HUES6 (cell line): ENCODE measurements at regions not wholly inside any gene's neighbourhood (a gene's known extent, or its start where the extent isn't known, plus 50 kb on each side); places are given as distances from the start of the nearest gene placed in this dataset.
"Not testable (repeated sequence)": the region's sequence is repeated elsewhere in the genome, so short reads cannot be mapped to it uniquely, and the experiment has no call there.

Experiments
- H3K27ac ChIP-seq: 2 replicates; pipeline ENCODE4 v1.7.0; 2013; ENCODE audit warnings: low read depth, mild to moderate bottlenecking, low read length, inconsistent platforms
- H3K27me3 ChIP-seq: 2 replicates; pipeline ENCODE4 v1.6.1; 2013; ENCODE audit warnings: low read length; ENCODE audit not compliant: control insufficient read depth, insufficient read depth
- H3K36me3 ChIP-seq: 2 replicates; pipeline ENCODE4 v1.6.1; 2013; ENCODE audit warnings: low read length; ENCODE audit not compliant: control insufficient read depth, insufficient read depth
- H3K4me1 ChIP-seq: 2 replicates; pipeline ENCODE4 v1.6.1; 2013; ENCODE audit warnings: low read length; ENCODE audit not compliant: control insufficient read depth, insufficient read depth
- H3K4me3 ChIP-seq: 2 replicates; pipeline ENCODE4 v1.5.1; 2013; ENCODE audit warnings: low read depth, low read length
- H3K9ac ChIP-seq: one replicate; pipeline ENCODE4 v1.6.1; 2013; ENCODE audit warnings: mild to moderate bottlenecking, low read length
- H3K9me3 ChIP-seq: 2 replicates; pipeline ENCODE4 v1.6.1; 2013; ENCODE audit warnings: low read depth, low read length; ENCODE audit not compliant: control insufficient read depth, insufficient read depth

- Histone ChIP-seq H3K4me1 (no peaks in the 10 kb centered on the region; the same call in 1 of the 2 replicates), H3K36me3 (peaks cover 7% of the 10 kb centered on the region; the same call in 1 of the 2 replicates), H3K4me3 (no peak overlapping the region), H3K9ac (no peak overlapping the region), H3K27me3 (no peaks in the 10 kb centered on the region), H3K9me3 (no peaks in the 10 kb centered on the region), H3K27ac (no peak overlapping the region)
Observed at GRCh38 chr6:144561455-144562043, 276.4 kb downstream of the UTRN start.

GRCh38 chr6:144564202-144564601, 279.1 kb downstream of the UTRN start:
- H3K36me3 ChIP-seq = no peaks in the 10 kb centered on the region
- H3K4me3 ChIP-seq = no peak overlapping the region
- H3K9ac ChIP-seq = no peak overlapping the region
- H3K9me3 ChIP-seq = no peaks in the 10 kb centered on the region
- no peaks in the 10 kb centered on the region; the same call in 1 of the 2 replicates for H3K4me1 ChIP-seq
- H3K27me3 ChIP-seq = no peaks in the 10 kb centered on the region
- H3K27ac ChIP-seq = no peak overlapping the region

DNA sequence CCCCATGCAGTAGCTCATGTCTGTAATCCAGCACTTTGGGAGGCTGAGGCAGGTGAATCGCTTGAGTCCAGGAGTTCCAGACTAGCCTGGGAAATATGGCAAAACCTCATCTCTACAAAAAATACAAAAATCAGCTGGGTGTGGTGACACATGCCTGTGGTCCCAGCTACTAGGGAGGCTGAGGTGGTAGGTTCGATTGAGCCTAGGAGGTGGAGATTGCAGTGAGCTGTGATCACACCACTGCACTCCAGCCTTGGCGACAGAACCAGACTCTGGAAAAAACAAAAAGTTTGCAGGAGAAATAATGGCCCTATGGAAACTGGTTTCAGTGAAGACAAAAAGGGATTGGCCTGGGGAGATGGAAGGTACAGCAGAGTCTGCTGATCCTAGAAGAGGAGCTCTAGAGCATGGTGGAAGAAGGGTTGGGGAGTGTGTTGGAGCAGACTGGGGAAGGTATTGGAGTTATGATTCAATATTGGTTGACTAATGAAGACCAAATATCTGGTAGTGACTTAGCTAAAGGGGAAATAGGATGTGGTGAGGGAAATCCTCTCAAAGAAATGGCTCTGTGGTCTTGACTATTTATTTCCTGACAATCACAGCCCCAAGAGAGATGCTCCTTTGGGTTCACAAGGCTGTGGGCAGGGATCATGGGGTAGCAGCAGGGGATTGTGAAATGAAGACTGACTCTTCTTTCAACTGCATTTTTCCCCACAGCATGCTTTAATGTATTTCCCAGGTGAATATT, 281.9 kb downstream of the UTRN start:
- no peaks in the 10 kb centered on the region for H3K4me1 ChIP-seq
- H3K27me3 ChIP-seq = no peaks in the 10 kb centered on the region
- no peak overlapping the region for H3K27ac ChIP-seq
- H3K9ac ChIP-seq = no peak overlapping the region
- no peaks in the 10 kb centered on the region for H3K9me3 ChIP-seq
- H3K36me3 ChIP-seq = no peaks in the 10 kb centered on the region
- no peak overlapping the region for H3K4me3 ChIP-seq

GRCh38 chr6:144568241-144568640, 283.1 kb downstream of the UTRN start:
- Histone ChIP-seq H3K36me3 (no peaks in the 10 kb centered on the region), H3K27ac (no peak overlapping the region), H3K9ac (no peak overlapping the region)

GRCh38 chr6:144572541-144572940, 287.4 kb downstream of the UTRN start:
- H3K27ac ChIP-seq, H3K9me3 ChIP-seq, H3K9ac ChIP-seq, H3K4me1 ChIP-seq, H3K27me3 ChIP-seq, H3K36me3 ChIP-seq, H3K4me3 ChIP-seq: not testable (repeated sequence)

More at GRCh38 chr6:144568241-144568640, 283.1 kb downstream of the UTRN start:
- H3K4me1 ChIP-seq = no peaks in the 10 kb centered on the region
- H3K27me3 ChIP-seq = no peaks in the 10 kb centered on the region
- H3K4me3 ChIP-seq = no peak overlapping the region
- no peaks in the 10 kb centered on the region for H3K9me3 ChIP-seq

DNA sequence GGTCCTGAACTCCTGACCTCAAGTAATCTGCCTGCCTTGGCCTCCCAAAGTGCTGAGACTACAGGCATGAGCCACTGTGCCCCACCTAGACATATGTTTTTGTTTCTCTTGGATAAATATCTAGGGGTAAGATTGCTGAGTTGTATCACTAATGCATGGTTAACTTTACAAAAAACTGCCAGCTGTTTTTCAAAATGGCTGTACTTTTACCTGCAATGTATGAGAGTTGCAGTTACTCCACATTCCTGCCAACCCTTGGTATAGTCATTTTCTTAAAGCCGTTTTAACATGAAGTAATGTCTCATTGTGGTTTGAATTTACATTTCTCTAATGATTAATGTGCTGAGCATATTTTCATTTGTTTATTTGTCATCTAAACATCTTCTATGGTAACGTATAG, 289.7 kb downstream of the UTRN start:
- H3K36me3 ChIP-seq = peaks cover 7% of the 10 kb centered on the region
- H3K4me1 ChIP-seq = no peaks in the 10 kb centered on the region
- H3K4me3 ChIP-seq = no peak overlapping the region
- no peaks in the 10 kb centered on the region for H3K9me3 ChIP-seq
- no peak overlapping the region for H3K9ac ChIP-seq
- H3K27ac ChIP-seq = no peak overlapping the region
- no peaks in the 10 kb centered on the region for H3K27me3 ChIP-seq

GRCh38 chr6:144575327-144575726, 290.2 kb downstream of the UTRN start:
- Histone ChIP-seq H3K9me3 (no peaks in the 10 kb centered on the region), H3K27ac (no peak overlapping the region), H3K9ac (no peak overlapping the region), H3K27me3 (no peaks in the 10 kb centered on the region), H3K4me1 (no peaks in the 10 kb centered on the region), H3K4me3 (no peak overlapping the region), H3K36me3 (peaks cover 7% of the 10 kb centered on the region)

GRCh38 chr6:144576871-144577270, 291.7 kb downstream of the UTRN start:
- no peak overlapping the region for H3K27ac ChIP-seq

DNA sequence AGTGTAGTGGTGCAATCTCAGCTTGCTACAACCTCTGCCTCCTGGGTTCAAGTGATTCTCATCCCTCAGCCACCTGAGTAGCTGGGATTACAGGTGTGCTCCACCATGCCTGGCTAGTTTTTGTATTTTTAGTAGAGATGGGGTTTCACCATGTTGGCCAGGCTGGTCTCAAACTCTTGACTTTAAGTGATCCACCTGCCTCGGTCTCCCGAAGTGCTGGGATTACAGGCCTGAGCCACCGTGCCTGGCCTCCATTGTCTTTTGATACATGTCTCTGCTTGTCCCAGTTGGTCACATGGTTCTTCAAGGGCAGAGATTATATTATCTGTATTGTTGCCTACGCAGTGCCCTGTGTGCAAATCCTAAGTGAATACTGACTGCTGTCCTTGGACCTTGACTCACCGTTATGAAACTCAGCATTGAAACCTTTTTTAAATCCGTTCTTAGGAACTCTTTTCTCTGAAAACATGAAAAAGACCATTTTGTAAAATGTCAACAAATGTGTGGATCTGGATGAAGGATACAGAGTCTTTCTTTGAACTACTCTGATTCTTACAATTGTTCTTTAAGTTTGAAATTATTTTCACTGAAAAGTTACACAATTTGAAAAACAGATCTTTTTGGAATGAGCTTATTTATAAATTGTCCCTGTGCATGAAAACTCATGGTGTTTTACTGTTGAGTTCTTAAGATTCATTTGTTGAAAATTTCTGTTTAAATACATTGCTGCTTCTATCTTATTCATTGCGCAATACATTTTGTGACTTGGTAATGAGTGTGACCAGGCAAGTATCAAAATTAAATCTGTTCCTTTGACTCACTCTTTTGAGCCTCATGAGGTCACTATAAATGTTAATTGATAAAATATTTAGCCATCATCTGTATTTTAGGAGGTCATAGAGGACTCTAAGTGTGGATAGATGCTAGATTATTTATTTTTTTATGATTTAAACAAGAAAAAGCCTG, 293.5 kb downstream of the UTRN start:
- no peaks in the 10 kb centered on the region for H3K9me3 ChIP-seq
- H3K4me3 ChIP-seq = no peak overlapping the region
- peaks cover 7% of the 10 kb centered on the region for H3K36me3 ChIP-seq
- no peaks in the 10 kb centered on the region for H3K27me3 ChIP-seq
- no peak overlapping the region for H3K27ac ChIP-seq
- no peak overlapping the region for H3K9ac ChIP-seq
- H3K4me1 ChIP-seq = peaks cover 18% of the 10 kb centered on the region

More at GRCh38 chr6:144576871-144577270, 291.7 kb downstream of the UTRN start:
- H3K9ac ChIP-seq = no peak overlapping the region
- no peaks in the 10 kb centered on the region for H3K9me3 ChIP-seq
- no peaks in the 10 kb centered on the region for H3K27me3 ChIP-seq
- no peaks in the 10 kb centered on the region for H3K4me1 ChIP-seq
- no peak overlapping the region for H3K4me3 ChIP-seq
- peaks cover 7% of the 10 kb centered on the region for H3K36me3 ChIP-seq

- H3K4me1 ChIP-seq = peaks cover 22% of the 10 kb centered on the region
- no peak overlapping the region for H3K27ac ChIP-seq
- H3K9ac ChIP-seq = no peak overlapping the region
- H3K9me3 ChIP-seq = no peaks in the 10 kb centered on the region
- H3K36me3 ChIP-seq = peaks cover 7% of the 10 kb centered on the region
- no peaks in the 10 kb centered on the region for H3K27me3 ChIP-seq
- no peak overlapping the region for H3K4me3 ChIP-seq
Observed at GRCh38 chr6:144580039-144580438, 294.9 kb downstream of the UTRN start.

- Histone ChIP-seq H3K27ac (no peak overlapping the region), H3K27me3 (no peaks in the 10 kb centered on the region), H3K4me1 (peaks cover 23% of the 10 kb centered on the region), H3K4me3 (no peak overlapping the region), H3K36me3 (peaks cover 7% of the 10 kb centered on the region), H3K9me3 (no peaks in the 10 kb centered on the region), H3K9ac (no peak overlapping the region)
Observed at GRCh38 chr6:144580771-144581170, 295.6 kb downstream of the UTRN start.
